SK-N-SH (cell line): ENCODE measurements at regions not wholly inside any gene's neighbourhood (a gene's known extent, or its start where the extent isn't known, plus 50 kb on each side); places are given as distances from the start of the nearest gene placed in this dataset.

Experiments
- CTCF ChIA-PET: fragments of 300-600, 350-600 bp; formaldehyde crosslinking; extraction: SDS; loops from one replicate; lab custom pipeline; 2021; lab: Yijun Ruan, JAX
- POLR2A ChIA-PET: fragments of 350-600 bp; sonication (Branson Sonifier 250); formaldehyde crosslinking; extraction: SDS; loops from one replicate; lab custom pipeline; 2020; ENCODE audit warnings: antibody characterized with exemption, inconsistent platforms; lab: Yijun Ruan, JAX
- DNase-seq: peaks from one replicate; pipeline ENCODE4 v3.0.0; 2012
- H2AFZ ChIP-seq: fragments of 200-600 bp; sonication (generic); 2 replicates; pipeline ENCODE4 v1.8.1; 2016; ENCODE audit warnings: antibody characterized with exemption, mild to moderate bottlenecking, low read depth
- H3F3A ChIP-seq: fragments of 200-600 bp; sonication (generic); replicated peaks from 2 replicates; pipeline ENCODE3; 2016; ENCODE audit warnings: antibody characterized with exemption, mild to moderate bottlenecking; ENCODE audit not compliant: insufficient read depth
- H3K27ac ChIP-seq, 2 experiments: fragments of 200-500 bp in 1 of 2; fragments of 200-600 bp in 1 of 2; sonication (Bioruptor generic) in 1 of 2; sonication (generic), shearing (Covaris generic) in 1 of 2; 2 replicates each; pipeline versions ENCODE4 v1.5.1 to v1.6.1; 2014 to 2016; ENCODE audit warnings: low read depth in 2 of 2, inconsistent platforms in 1 of 2, low read length in 1 of 2, mild to moderate bottlenecking in 1 of 2, mixed read lengths in 1 of 2
- H3K27me3 ChIP-seq: fragments of 200-600 bp; sonication (generic), shearing (Covaris generic); 2 replicates; pipeline ENCODE4 v1.6.1; 2016; ENCODE audit warnings: mixed run types; ENCODE audit not compliant: insufficient read depth
- H3K36me3 ChIP-seq, 2 experiments: fragments of 200-500 bp in 1 of 2; fragments of 200-600 bp in 1 of 2; sonication (Bioruptor generic) in 1 of 2; sonication (generic) in 1 of 2; replicated peaks in 1 of 2; 2 replicates each; pipeline versions ENCODE3 to v1.5.1; 2014 to 2016; ENCODE audit warnings: low read length in 1 of 2, mild to moderate bottlenecking in 1 of 2; ENCODE audit not compliant: insufficient read depth in 2 of 2, control insufficient read depth in 1 of 2
- H3K4me1 ChIP-seq, 2 experiments: fragments of 200-500 bp in 1 of 2; fragments of 200-600 bp in 1 of 2; sonication (Bioruptor generic) in 1 of 2; sonication (generic), shearing (Covaris generic) in 1 of 2; 2 replicates each; pipeline versions ENCODE4 v1.5.1 to v1.6.1; 2014 to 2016; ENCODE audit warnings: low read depth in 1 of 2, low read length in 1 of 2, mixed run types in 1 of 2; ENCODE audit not compliant: insufficient read depth in 2 of 2, control insufficient read depth in 1 of 2
- H3K4me2 ChIP-seq: fragments of 200-600 bp; sonication (generic), shearing (Covaris generic); 2 replicates; pipeline ENCODE4 v1.6.1; 2017; ENCODE audit warnings: mixed run types
- H3K4me3 ChIP-seq, 2 experiments: fragments of 200-500 bp in 1 of 2; fragments of 200-600 bp in 1 of 2; sonication (Bioruptor generic) in 1 of 2; sonication (generic), shearing (Covaris generic) in 1 of 2; 2 replicates each; pipeline versions ENCODE4 v1.5.1 to v1.8.1; 2014 to 2016; ENCODE audit warnings: low read depth in 2 of 2, inconsistent platforms in 1 of 2, low read length in 1 of 2, mild to moderate bottlenecking in 1 of 2, mixed read lengths in 1 of 2, moderate library complexity in 1 of 2
- H3K79me2 ChIP-seq: fragments of 200-600 bp; sonication (generic); 2 replicates; pipeline ENCODE4 v1.8.1; 2017; ENCODE audit warnings: mild to moderate bottlenecking; ENCODE audit not compliant: insufficient read depth
- H3K9ac ChIP-seq: fragments of 200-600 bp; sonication (generic); 2 replicates; pipeline ENCODE4 v1.6.1; 2017; ENCODE audit warnings: mixed run types
- H3K9me2 ChIP-seq: fragments of 200-600 bp; sonication (generic); 2 replicates; pipeline ENCODE4 v1.6.1; 2017; ENCODE audit warnings: mixed run types
- H3K9me3 ChIP-seq: fragments of 200-600 bp; sonication (generic); 2 replicates; pipeline ENCODE4 v1.6.1; 2017; ENCODE audit warnings: mixed run types, mild to moderate bottlenecking, moderate library complexity
- H4K20me1 ChIP-seq: fragments of 200-600 bp; sonication (generic); 2 replicates; pipeline ENCODE4 v1.6.1; 2017; ENCODE audit warnings: mild to moderate bottlenecking, mixed run types; ENCODE audit not compliant: insufficient read depth
- ELF1 ChIP-seq: IDR thresholded peaks from 2 replicates; pipeline ENCODE4 v1.4.0; 2012
- EP300 ChIP-seq, 2 experiments: IDR thresholded peaks; 2 replicates each; pipeline versions ENCODE4 v1.4.0 to v1.6.1; 2012; ENCODE audit warnings: borderline replicate concordance in 1 of 2, low read depth in 1 of 2, low read length in 1 of 2
- EZH2phosphoT487 ChIP-seq: fragments of 200-600 bp; sonication (generic); IDR thresholded peaks from 2 replicates; pipeline ENCODE4 v1.6.1; 2017; ENCODE audit warnings: low read depth, mixed run types, mild to moderate bottlenecking, antibody characterized with exemption, moderate library complexity, borderline replicate concordance
- FOXM1 ChIP-seq: IDR thresholded peaks from 2 replicates; pipeline ENCODE4 v1.4.0; 2012; ENCODE audit warnings: low read depth, mild to moderate bottlenecking
- GATA2 ChIP-seq: sonication (generic); formaldehyde crosslinking; IDR thresholded peaks from 2 replicates; pipeline ENCODE4 v1.5.0; 2020; ENCODE audit warnings: mild to moderate bottlenecking, missing genetic modification reagents
- MXI1 ChIP-seq: IDR thresholded peaks from 2 replicates; pipeline ENCODE4 v1.6.1; 2012; ENCODE audit warnings: mild to moderate bottlenecking, low read depth, low read length, improper control_type of control experiment
- POLR2AphosphoS5 ChIP-seq: IDR thresholded peaks from 2 replicates; pipeline ENCODE4 v1.6.1; 2012; ENCODE audit warnings: low read depth, low read length
- RFX5 ChIP-seq: IDR thresholded peaks from 2 replicates; pipeline ENCODE4 v1.6.1; 2012; ENCODE audit warnings: mild to moderate bottlenecking, improper control_type of control experiment, low read length
- SIN3A ChIP-seq: IDR thresholded peaks from 2 replicates; pipeline ENCODE4 v1.6.1; 2012; ENCODE audit warnings: low read depth, mild to moderate bottlenecking, low read length, moderate library complexity, borderline replicate concordance
- SMC3 ChIP-seq: IDR thresholded peaks from 2 replicates; pipeline ENCODE4 v1.6.1; 2012; ENCODE audit warnings: low read depth, low read length, improper control_type of control experiment
- TAF1 ChIP-seq: IDR thresholded peaks from 2 replicates; pipeline ENCODE4 v1.6.1; 2012; ENCODE audit warnings: low read depth, mild to moderate bottlenecking, low read length, moderate library complexity, borderline replicate concordance
- YY1 ChIP-seq: IDR thresholded peaks from 2 replicates; pipeline ENCODE4 v1.4.0; 2012; ENCODE audit warnings: low read depth, mild to moderate bottlenecking
- WGBS: methylation state at CpG from one replicate; pipeline ENCODE4 v1.1.6; 2017; ENCODE audit warnings: low lambda C conversion rate; 5-methylcytosine and 5-hydroxymethylcytosine counted together

DNA sequence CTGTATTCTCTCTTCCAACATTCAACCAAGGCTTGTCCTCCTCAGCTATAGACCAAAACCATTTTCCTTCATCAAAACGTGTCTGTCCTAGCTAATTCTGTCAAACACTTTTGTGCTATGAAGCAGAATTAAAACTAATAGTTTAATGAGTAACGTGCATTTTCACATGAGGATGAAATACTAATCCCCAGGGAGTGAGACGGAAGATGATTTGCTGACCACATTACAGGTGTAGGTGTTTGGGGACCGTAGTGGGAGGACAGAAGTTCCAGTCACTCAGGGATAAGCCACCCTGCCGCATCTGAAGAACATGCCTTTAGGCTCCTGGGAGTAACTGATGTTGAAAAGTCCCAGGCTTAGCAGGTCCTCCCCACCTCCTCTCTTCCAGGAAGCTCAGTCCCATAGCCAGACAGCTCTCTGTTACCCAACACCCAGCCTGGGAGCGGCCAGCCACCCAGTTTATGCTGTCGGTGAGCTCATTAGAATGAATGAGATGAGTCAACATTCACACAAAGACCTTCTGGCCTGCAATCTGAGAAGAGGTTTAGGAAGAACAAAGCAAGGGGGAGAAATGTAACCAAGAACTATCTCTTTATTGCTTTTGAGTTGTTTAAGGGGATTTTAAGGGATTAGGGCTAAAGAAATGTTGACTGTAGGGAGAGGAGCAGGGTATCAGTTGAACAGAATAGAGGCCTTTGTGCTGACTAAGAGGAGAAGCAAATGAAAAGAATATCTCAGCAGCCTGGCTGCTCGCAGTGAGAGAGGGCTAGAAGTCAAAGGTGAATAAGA lies 122.5 kb downstream of the FOXI3 start:
- WGBS, result 32% methylated on average over 7 of the region's 8 CpGs
- no peak for TF ChIP-seq EZH2phosphoT487
- no peak for TF ChIP-seq MXI1
- no peak for TF ChIP-seq SIN3A
- no peak for TF ChIP-seq TAF1
- TF ChIP-seq EP300 (IDR thresholded peaks at IDR 0.05; ENCODE audit: borderline replicate concordance in 1 of 2, low read depth in 1 of 2, low read length in 1 of 2), result no peak
- no peak for TF ChIP-seq RFX5
- no peak for TF ChIP-seq GATA2 (CRISPR knock-in tag)
- TF ChIP-seq ELF1, result no peak
- no peak for TF ChIP-seq FOXM1
- DNase-seq, result no peak
- ChIA-PET POLR2A (no interaction called here), CTCF (interaction anchor here (1.0 kb wide), 1 partner anchor 125 kb away, joined by 3 read pairs; no protein-coding TSS in a partner anchor)
- no peaks in the 10 kb centered on the region for H3F3A ChIP-seq
- H3K4me1 ChIP-seq, result no peaks in the 10 kb centered on the region
- no peaks in the 10 kb centered on the region for H3K9me2 ChIP-seq
- no peaks in the 10 kb centered on the region for H3K79me2 ChIP-seq
- H3K27me3 ChIP-seq, result no peaks in the 10 kb centered on the region; the same call in 1 of the 2 replicates
- H3K9ac ChIP-seq, result no peak overlapping the region
- H4K20me1 ChIP-seq, result no peaks in the 10 kb centered on the region
- H3K27ac ChIP-seq, result no peak overlapping the region
- H3K4me3 ChIP-seq, result no peak overlapping the region
- H3K9me3 ChIP-seq, result no peaks in the 10 kb centered on the region
- H3K4me2 ChIP-seq, result no peak overlapping the region
- H3K36me3 ChIP-seq, result no peaks in the 10 kb centered on the region
- H2AFZ ChIP-seq, result no peak overlapping the region

DNA sequence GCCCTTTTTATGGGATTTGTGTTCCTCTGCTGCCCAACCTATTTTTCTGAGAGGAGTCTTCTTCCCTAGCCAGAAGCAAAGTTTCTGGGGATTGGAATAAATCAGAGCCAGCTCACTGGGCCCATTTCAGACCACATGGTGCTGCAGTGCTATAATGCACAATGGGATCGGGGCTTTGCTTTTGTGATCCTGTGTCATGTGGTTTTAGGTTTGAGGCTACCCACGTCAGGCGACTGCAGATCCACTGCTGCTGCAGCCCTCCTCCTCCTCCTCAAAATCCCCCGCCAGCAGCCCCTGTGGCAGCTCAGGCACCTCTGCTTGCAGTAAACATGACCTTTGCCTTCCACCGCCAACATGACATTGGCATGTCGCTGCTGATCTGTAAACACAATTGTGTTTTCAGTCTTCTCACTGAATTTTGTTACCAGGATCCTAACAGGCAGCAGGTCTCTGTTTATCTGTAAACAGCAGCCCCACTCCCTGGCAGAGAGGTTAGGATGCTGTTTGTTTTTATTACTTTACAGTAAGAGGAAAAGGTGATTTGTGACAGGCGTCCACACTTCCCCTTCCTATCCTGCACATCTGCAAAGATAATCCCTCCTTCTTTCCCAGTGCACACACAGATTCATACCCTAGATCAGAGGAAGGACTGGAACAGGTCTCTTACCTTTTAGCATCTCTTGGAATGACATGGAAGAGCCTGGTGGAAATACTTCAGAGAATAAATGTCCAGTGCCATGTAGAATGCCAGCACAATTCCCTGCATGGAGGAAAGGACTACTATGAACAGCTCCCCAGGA lies 130.8 kb downstream of the FOXI3 start:
- Histone ChIP-seq H3K27me3 (no peaks in the 10 kb centered on the region), H3K79me2 (no peaks in the 10 kb centered on the region), H3F3A (no peaks in the 10 kb centered on the region), H3K9ac (no peak overlapping the region), H3K9me3 (no peaks in the 10 kb centered on the region), H3K4me3 (no peak overlapping the region), H3K9me2 (no peaks in the 10 kb centered on the region), H4K20me1 (no peaks in the 10 kb centered on the region), H3K4me1 (no peaks in the 10 kb centered on the region), H3K4me2 (no peak overlapping the region), H3K36me3 (no peaks in the 10 kb centered on the region), H2AFZ (no peak overlapping the region), H3K27ac (no peak overlapping the region)
- DNase-seq, result no peak
- TF ChIP-seq SMC3 (no peak), MXI1 (no peak), POLR2AphosphoS5 (no peak), TAF1 (no peak), YY1 (no peak)
- CTCF ChIA-PET, result interaction anchor here (1.2 kb wide), 1 partner anchor 11 kb away, joined by 4 read pairs; no protein-coding TSS in a partner anchor
- POLR2A ChIA-PET, result no interaction called here
- WGBS, result 50% methylated on average over 7 of the region's 7 CpGs
